DMS153 treated with DMSO at 0.1 percent for 48 hours (cell line): ENCODE measurements at regions not wholly inside any gene's neighbourhood (a gene's known extent, or its start where the extent isn't known, plus 50 kb on each side); places are given as distances from the start of the nearest gene placed in this dataset.
"Not testable (repeated sequence)": the region's sequence is repeated elsewhere in the genome, so short reads cannot be mapped to it uniquely, and the experiment has no call there.

Experiments
- DNase-seq: peaks from one replicate; lab custom pipeline; 2025; ENCODE audit not compliant: unreplicated experiment; lab: John Stamatoyannopoulos, UW

DNA sequence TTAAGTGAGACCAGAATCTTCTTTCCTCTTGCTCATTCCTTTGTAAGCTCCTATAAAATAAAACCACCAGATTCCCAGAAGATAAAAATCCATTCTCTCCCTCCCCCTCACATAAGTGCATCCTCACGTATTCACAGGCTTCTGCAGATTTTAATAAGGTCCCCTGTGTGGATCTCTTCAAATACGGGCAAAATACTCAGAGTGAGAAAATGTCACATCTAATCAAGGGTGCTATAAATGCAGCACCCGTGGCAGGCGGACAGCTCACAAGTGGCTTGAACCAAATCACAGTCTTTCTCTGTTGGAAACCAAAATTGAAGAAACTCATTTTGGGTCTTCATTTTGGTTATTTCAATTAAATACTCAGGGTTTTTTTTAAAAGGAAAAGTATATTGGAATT lies 212.9 kb upstream of the CMC1 start:
- DNase-seq, result no peak

DNA sequence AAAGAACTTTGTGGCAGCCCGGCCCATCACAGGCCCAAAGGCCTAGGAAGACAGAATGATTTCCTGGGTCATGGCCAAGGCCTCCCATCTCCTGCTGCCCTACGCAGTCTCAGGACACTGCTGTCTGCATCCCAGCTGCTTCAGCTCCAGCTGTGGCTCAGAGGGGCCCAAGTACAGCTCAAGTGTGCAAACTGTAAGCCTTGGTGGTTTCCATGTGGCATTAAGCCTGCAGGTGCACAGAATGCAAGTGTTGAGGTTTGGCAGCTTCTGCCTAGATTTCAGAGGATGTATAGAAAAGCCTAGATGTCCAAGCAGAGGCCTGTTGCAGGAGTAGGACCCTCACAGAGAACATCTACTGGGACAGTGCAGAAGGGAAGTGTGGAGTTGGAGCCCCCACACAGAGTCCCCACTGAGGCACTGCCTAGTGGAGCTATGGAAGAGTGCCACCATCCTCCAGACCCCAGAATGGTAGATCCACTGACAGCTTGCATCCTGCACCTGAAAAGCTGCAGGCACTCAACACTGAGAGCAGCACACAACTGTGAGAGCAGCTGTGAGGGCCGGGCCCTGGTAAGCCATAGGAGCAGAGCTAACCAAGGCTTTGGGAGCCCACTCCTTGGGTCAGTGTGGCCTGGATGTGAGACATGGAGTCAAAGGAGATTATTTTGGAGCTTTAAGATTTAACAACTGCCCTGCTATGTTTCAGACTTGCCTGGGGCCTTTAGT lies 208.2 kb upstream of the CMC1 start:
- no peak for DNase-seq

DNA sequence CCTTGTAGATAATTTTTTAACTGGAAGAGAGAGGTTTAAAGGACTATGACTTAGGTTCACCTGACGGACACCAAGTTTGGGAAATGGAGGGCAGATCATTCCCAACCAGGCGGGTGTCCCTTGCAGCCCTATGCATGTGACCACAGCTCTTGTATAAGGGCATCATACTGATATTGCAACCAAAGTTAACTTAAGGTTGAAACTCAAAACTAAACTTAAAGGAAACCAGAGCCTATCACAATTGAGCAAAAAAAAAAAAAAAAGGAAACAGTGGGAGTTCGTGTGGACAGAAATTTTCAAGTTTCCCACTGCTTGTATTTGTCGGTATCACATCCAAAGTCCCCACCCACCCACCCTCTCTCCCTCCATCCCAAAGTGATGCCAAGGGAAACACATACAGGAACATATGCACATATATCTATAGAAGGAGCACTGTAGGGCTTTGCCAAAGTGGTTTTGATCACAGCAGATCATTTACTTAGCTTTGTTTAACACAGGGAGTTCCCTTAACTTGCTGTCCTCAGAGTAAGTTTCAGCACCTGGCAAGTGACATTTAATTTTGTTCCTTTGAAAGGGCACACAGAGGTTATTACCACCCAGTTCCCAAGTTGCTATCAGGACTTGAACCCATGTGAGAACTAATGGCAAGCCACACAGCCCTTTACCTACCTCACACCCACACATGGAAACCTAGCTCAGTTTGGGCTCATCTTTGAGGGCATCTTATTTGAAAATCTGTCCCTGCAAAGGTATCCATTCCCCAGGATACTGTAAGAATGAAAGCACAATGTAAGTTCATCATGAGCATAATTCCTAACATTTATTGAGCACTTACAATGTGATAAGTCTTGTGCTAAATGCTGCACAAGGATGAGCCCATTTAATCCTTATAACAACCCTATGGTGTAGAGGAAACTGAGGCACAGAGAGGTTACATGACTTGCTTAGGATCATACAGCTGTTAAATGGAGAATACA lies 204.5 kb upstream of the CMC1 start:
- DNase-seq, result no peak

DNA sequence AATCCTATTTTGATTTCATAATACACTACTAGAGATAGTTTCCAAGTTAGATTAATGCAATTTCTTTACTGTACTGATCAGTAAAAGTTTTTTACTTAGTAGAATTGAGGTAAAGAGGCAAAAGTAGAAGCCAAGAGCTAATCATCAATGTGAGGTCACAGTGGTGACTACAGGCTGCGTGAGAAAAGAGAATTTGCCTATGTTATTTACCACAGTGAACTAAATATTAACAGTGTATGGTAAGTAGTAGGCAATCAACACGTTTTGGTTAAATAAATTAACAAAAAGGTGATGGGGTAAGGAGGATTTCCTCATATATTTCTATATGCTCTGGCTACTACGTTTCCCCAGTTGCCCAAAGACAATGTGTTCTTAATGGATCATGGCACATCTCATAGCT lies 202.2 kb upstream of the CMC1 start:
- DNase-seq, result no peak

DNA sequence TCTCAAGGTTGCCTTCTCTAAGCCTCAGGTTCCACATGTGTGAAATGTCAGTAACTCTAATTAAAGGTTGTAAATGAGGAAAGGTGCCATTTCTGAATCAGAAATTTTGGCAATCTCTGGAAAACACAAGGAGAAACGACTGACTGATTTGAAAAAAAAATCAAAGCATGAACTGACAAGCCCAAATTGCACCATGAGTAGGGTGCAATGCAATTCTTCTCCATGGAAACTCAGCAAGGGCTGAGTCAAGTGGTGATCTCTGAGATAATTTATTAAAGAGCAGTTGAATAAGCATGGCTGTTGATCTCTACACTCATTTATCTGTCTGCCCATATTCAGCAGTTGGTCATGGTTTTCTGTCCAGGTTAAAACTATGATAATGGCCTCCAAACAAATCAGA lies 201.6 kb upstream of the CMC1 start:
- no peak for DNase-seq

DNA sequence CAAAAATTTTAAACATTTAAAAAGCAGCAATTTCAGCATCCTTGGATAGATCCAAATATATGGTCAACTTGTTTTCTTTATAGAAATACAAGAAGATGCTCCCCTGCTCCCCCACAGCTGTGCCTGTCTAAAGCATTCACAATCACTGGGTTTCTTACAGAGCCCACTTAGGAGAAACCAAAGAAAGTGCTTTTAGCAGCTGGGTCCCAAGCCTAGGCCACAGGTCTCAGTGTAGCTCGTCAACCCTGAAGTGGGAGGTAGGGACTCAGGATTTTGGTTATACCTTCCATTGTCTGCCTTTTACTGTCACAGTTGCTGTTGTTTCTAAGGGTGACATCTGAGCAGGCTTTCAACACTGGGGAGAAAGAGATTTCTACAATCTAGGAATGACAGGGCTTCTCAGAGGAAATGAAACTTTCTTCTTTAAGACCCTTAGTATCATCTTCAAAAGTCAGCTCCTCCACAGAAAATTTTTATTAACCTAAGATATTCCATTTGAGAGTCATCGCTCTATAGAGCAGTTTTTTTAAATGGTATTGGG lies 199.3 kb upstream of the CMC1 start:
- DNase-seq, result no peak

DNA sequence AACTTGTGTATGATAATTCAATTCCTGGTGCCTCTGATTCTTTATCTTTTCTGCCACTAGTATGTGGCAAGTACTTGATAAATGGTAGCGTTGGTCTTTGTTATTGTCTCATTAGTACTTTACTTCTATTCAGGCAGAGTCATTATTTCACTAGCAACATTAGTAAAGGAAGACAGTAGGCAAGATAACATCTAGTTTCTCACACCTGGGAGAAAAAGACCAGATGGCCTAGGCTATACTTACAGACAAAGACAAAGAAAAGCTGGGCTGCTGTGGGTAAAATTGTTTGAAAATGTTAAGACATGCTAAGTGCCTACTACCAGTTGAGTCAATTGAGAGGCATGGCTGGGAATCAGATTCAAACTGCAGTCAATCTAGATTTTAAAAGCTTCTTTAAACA lies 198.7 kb upstream of the CMC1 start:
- no peak for DNase-seq

DNA sequence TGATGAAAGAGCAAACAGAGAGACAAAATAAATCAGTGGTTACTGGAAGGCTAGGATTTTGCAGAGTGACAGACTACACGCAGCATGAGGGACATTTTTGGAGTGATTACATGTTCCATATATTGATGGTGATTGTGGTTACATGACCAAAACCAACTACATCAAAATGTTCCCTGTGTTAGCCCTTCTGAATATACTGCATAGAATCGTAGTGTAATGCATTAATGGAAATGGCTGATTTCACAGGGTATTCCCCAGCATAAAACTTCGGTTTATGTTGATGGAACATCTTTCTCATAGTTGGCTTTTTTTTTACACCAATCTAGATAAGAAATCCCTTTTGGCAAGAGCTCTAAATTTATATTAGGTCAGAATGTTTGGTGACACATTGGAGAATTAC lies 191.3 kb upstream of the CMC1 start:
- no peak for DNase-seq

DNA sequence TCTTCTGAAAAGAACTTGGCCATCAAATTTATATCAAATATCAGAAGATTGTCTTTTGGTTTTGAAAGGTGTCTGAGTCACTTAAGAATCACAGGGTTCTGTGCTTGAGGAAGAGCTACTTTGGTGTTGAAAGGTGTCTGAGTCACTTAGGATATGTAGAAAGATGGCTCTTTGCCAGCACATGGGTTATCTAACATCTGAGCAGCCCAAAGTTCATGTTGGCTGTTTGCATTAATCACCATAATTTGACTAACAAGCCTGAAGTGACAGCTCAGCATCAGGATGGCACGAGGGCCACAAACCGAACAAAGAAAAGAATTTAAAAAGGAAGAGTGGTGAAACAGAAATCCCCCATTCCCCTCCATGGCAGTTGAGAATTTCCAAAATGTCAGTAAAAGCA lies 190.5 kb upstream of the CMC1 start:
- DNase-seq, result no peak

DNA sequence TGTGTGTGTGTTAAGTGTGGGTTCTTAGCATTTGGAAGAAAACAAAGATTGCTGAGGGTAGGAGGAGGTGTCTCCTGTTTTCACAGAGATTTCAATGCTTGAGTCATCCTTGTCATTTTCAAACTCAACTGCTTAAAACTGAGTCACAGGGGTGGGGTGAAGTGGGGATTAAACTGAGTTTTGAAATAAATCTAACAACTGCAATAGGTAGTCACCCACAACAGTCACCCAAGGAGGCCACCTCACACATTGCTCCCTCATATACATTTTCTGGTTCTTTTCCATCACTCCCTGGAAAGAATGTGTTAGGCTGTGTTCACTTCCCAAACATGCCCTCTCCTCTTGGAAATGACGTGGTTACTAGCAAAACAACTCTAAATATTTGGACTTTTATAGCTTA lies 187.7 kb upstream of the CMC1 start:
- no peak for DNase-seq

DNA sequence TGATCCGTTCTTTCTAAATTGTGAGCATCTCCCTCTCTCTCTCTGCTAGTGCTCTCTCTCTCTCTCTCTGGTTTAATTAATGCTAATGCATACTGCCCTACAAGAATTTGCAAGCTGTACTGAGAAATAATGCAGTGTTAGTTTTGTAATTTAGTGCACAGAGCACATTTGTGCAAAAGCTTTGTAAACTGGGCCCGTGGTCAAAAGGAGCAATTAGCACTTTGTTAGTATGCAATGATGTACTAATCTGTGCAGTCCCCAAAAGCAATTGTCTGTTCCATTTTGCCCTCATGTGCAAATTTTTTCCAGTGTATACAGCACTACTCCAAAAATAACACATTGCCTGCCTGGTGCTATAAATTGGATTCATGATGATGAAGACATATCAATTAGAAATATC lies 184.6 kb upstream of the CMC1 start:
- DNase-seq, result no peak

DNA sequence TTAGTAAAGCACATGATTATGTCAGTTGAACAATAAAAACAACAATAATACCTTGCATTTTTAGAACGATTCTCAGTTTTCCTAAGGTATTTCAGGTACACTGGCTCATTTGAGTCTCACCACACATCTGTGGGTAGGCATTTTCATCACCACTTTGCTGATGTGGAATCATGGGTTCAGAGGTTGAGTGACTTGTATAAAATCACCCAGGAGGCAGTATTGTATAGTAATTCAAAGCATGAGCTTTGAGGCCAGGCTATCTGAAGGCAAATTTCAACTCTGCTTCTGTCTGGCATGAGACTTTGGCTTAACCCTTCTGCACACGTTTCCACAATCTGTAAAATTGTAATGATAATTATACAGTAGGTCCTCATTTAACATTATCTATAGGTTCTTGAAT lies 183.9 kb upstream of the CMC1 start:
- DNase-seq, result no peak

DNA sequence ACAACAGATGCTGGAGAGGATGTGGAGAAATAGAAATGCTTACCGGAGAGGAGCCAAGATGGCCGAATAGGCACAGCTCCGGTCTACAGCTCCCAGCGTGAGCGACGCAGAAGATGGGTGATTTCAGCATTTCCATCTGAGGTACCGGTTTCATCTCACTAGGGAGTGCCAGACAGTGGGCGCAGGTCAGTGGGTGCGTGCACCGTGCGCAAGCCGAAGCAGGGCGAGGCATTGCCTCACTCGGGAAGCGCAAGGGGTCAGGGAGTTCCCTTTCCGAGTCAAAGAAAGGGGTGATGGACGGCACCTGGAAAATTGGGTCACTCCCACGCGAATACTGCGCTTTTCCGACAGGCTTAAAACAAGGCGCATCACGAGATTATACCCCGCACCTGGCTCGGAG lies 182.2 kb upstream of the CMC1 start:
- DNase-seq, result not testable (repeated sequence)

DNA sequence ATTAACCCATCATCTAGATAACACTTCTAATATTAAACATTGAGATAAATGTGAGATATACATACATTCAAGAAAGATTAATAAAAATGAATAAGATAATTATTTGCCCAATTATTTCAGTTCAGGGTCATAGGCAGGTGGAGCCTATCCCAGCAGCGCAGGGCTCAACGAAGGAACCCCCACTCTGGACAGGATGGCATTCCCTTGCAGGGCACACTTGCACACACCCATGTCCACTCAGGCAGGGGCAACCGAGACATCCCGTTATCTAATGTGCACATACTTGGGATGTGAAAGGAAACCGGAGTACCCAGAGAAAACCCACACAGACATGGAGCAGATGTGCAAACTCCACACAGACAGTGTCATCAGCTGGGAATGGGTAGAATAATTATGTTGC lies 175.4 kb upstream of the CMC1 start:
- DNase-seq, result no peak

DNA sequence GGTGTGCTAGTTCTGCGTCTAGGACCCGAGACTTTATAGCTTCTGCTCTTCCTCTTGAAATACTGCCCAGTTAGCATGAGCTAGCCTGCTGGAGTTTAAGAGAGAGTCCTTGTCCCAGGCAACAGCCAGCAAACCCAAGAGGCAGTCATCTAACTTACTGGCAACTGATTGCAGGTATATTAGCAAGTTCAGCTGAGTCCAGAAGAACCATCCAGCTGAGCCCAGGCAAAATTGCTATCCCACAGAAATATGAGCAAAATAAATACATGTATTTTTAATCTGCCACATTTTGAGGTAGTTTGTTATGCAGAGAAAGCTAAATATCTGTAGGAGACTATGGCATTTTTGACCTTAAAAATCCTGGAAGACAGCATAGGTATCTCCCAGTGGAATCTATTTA lies 174.4 kb upstream of the CMC1 start:
- no peak for DNase-seq

DNA sequence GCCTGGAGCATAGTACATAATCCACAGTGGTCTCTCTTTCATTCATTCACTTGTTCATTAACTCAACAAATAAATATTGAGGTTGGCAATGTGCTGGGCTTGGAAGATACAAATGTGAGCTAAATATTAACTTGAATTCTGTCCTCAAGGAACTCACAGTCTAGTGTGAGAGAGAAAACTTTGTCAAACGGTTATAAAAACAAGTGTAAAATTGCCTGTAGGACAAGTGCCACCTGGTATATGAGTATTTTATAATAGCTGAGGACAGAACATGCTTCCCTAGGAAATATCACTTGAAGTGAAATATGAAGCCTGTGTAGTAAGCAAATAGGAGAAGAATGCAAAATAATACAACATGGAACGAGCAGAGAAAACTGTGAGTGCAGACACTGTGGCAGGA lies 173.1 kb upstream of the CMC1 start:
- DNase-seq, result no peak

DNA sequence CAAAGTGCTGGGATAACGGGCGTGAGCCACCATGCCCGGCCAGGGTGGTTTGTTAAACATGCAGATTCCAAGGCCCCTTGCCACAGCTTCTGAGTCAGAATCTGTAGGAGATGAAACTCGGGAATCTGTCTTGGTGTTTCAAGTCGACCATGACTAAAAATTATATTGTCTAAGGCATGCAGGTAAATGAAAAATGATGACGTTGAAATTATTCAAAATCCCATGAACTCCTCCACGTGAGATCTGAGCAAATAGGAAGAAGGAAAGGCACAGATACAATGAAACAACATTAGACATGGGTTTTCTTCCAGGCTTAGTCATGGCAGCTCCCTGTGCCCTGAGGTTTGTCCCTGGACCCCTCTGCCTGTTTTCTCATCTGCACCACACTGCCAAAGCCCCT lies 172.0 kb upstream of the CMC1 start:
- DNase-seq, result no peak

DNA sequence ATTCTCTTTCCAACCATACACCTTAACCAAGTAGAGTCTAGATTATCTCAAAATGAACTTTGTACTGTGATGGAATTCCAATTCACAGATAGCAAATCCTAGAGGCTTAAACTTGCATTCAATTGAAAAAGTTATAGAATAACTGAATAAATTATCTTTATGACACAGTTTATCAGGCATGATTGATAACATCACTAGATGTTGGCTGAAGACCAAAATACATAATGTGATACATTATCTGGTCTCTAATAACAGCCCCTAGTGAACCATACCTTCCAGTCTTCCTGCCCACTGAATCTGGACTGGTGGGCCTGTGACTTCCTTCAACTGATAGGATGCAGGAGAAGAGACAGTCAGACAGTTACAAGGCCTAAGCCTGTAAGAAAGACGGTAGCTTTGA lies 165.2 kb upstream of the CMC1 start:
- DNase-seq, result no peak

DNA sequence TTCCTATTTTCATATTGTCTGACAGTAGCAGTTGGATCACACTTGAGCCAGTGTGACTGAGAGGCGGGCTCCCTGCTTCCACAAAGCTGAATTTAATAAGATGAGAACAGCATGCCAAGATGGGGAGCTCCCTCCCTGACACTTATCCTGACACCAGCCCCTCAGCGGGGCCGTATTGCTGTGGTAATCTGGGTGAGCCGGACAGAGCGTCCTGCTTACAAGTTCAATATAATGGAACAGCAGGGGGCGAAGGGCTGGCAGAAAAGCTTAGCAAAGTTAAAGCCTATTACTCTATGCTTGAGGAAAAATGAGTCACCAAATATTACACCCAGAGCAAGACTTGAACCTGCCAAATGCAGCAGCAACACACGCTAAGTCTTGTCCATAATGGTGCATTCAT lies 163.8 kb upstream of the CMC1 start:
- DNase-seq, result no peak

DNA sequence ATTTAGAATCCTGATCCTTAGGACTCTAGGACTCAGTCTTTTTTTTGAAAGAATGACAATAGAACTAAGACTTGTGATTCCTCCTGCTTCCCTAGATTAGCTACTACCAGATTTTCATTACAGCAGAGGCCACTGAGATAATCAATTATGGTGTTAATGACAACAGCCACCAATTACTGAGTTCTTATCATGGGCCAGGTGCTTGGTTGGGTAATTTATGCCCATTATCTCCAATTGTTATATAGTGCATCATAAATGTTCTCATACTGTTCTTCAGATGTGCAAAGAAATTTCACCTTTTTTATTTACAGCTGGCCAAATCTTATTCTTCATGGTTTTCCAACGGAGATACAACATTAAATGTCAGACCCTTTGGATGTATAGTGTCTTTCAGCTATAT lies 162.9 kb upstream of the CMC1 start:
- DNase-seq, result no peak

DNA sequence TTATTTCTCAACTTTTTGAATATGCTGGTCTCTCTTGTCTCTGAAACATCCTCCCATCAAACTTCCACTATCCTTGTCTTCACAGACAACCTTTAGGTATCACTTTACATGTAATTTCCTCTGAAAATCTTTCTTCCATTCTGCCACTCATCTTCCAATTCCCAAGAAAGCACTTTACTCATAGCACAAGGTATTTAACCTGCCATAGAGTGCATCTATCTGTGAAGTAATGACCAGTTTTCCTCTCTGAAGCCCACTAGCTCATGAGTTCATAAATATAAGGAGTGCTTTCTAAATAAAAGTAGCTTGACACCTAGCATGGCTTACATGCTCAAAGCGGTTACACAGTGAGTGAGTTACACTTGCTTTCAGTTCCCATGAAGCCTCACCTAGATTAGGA lies 160.7 kb upstream of the CMC1 start:
- DNase-seq, result no peak

DNA sequence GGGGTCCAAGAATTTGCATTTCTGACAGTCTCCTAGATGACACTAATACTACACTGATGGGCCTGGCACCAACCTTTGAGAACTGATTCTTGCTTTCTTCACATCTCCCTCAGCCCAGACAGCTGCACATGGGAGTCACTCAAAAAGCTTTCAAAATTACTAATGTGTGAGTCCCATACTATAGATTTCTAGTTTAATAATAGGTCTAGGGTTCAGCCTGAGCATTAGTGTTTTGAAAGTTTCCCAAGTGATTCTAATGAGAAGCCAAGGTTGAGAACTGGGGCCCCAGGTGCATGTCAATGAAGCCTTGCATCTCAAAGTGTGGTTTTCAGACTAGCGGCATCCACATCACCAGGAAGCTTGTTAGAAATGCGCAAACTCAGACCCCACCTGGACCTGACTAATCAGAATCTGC lies 159.9 kb upstream of the CMC1 start:
- no peak for DNase-seq
